T-helper 2 cell treated with Interferon-gamma antibody and Interleukin-4, amounts not matched to agents 5 μg/mL and 100 μg/mL, for 36 hours (primary cell): ENCODE measurements at regions not wholly inside any gene's neighbourhood (a gene's known extent, or its start where the extent isn't known, plus 50 kb on each side); places are given as distances from the start of the nearest gene placed in this dataset.

Source experiments
- DNase-seq: peaks from one replicate; pipeline ENCODE4 v3.0.0; 2021; ENCODE audit warnings: low spot score
- H3K27ac Mint-ChIP-seq: one replicate; pipeline ENCODE4 v1.8.0; 2021; ENCODE audit warnings: mild to moderate bottlenecking, mixed read lengths
- H3K27me3 Mint-ChIP-seq: one replicate; pipeline ENCODE4 v1.8.0; 2021; ENCODE audit warnings: low read depth, mixed read lengths
- H3K36me3 Mint-ChIP-seq: one replicate; pipeline ENCODE4 v1.8.0; 2021; ENCODE audit warnings: low read depth, mixed read lengths
- H3K4me1 Mint-ChIP-seq: one replicate; pipeline ENCODE4 v1.8.0; 2021; ENCODE audit warnings: low read depth, mixed read lengths
- H3K4me3 Mint-ChIP-seq: one replicate; pipeline ENCODE4 v1.8.0; 2022; ENCODE audit warnings: mild to moderate bottlenecking, moderate library complexity, mixed read lengths
- H3K9me3 Mint-ChIP-seq: one replicate; pipeline ENCODE4 v1.8.0; 2021; ENCODE audit warnings: mixed read lengths

GRCh38 chr17:79248843-79249493 is 174.3 kb downstream of the ENGASE start:
- no peaks in the 10 kb centered on the region for H3K27me3 Mint-ChIP-seq
- H3K4me3 Mint-ChIP-seq = no peak overlapping the region
- no peak for DNase-seq
- no peaks in the 10 kb centered on the region for H3K36me3 Mint-ChIP-seq
- H3K9me3 Mint-ChIP-seq = no peaks in the 10 kb centered on the region
- H3K27ac Mint-ChIP-seq = no peak overlapping the region
- no peaks in the 10 kb centered on the region for H3K4me1 Mint-ChIP-seq

GRCh38 chr17:79246225-79247190 is 171.9 kb downstream of the ENGASE start:
- no peak for DNase-seq
- no peaks in the 10 kb centered on the region for H3K27me3 Mint-ChIP-seq
- H3K9me3 Mint-ChIP-seq = no peaks in the 10 kb centered on the region
- no peaks in the 10 kb centered on the region for H3K36me3 Mint-ChIP-seq
- H3K4me1 Mint-ChIP-seq = no peaks in the 10 kb centered on the region
- no peak overlapping the region for H3K4me3 Mint-ChIP-seq
- H3K27ac Mint-ChIP-seq = no peak overlapping the region

- Mint-ChIP-seq H3K4me1 (no peaks in the 10 kb centered on the region), H3K9me3 (no peaks in the 10 kb centered on the region), H3K27me3 (no peaks in the 10 kb centered on the region), H3K27ac (no peak overlapping the region), H3K36me3 (no peaks in the 10 kb centered on the region), H3K4me3 (no peak overlapping the region)
- DNase-seq = no peak
Measured at GRCh38 chr17:79244665-79245064, 170.0 kb downstream of the ENGASE start.

- no peak for DNase-seq
- Mint-ChIP-seq H3K4me1 (no peaks in the 10 kb centered on the region), H3K27me3 (no peaks in the 10 kb centered on the region), H3K36me3 (no peaks in the 10 kb centered on the region), H3K4me3 (no peak overlapping the region), H3K9me3 (no peaks in the 10 kb centered on the region), H3K27ac (no peak overlapping the region)
Measured at GRCh38 chr17:79243996-79244395, 169.4 kb downstream of the ENGASE start.

GRCh38 chr17:79243603-79243990 is 169.0 kb downstream of the ENGASE start:
- no peak for DNase-seq
- H3K36me3 Mint-ChIP-seq = no peaks in the 10 kb centered on the region
- no peak overlapping the region for H3K4me3 Mint-ChIP-seq
- no peaks in the 10 kb centered on the region for H3K4me1 Mint-ChIP-seq
- H3K9me3 Mint-ChIP-seq = no peaks in the 10 kb centered on the region
- H3K27me3 Mint-ChIP-seq = no peaks in the 10 kb centered on the region
- no peak overlapping the region for H3K27ac Mint-ChIP-seq

- H3K4me1 Mint-ChIP-seq = no peaks in the 10 kb centered on the region
- H3K27ac Mint-ChIP-seq = no peak overlapping the region
- no peaks in the 10 kb centered on the region for H3K27me3 Mint-ChIP-seq
- H3K4me3 Mint-ChIP-seq = no peak overlapping the region
- DNase-seq = no peak
- H3K36me3 Mint-ChIP-seq = no peaks in the 10 kb centered on the region
- H3K9me3 Mint-ChIP-seq = no peaks in the 10 kb centered on the region
Measured at GRCh38 chr17:79242873-79243602, 168.4 kb downstream of the ENGASE start.

- Mint-ChIP-seq H3K27ac (no peak overlapping the region), H3K36me3 (no peaks in the 10 kb centered on the region), H3K9me3 (no peaks in the 10 kb centered on the region), H3K4me3 (no peak overlapping the region), H3K27me3 (no peaks in the 10 kb centered on the region), H3K4me1 (no peaks in the 10 kb centered on the region)
- no peak for DNase-seq
Measured at GRCh38 chr17:79242393-79242792, 167.8 kb downstream of the ENGASE start.

GRCh38 chr17:79241616-79242015 is 167.0 kb downstream of the ENGASE start:
- H3K4me1 Mint-ChIP-seq = no peaks in the 10 kb centered on the region
- no peak for DNase-seq
- no peaks in the 10 kb centered on the region for H3K9me3 Mint-ChIP-seq
- H3K27ac Mint-ChIP-seq = no peak overlapping the region
- no peak overlapping the region for H3K4me3 Mint-ChIP-seq
- no peaks in the 10 kb centered on the region for H3K36me3 Mint-ChIP-seq
- H3K27me3 Mint-ChIP-seq = no peaks in the 10 kb centered on the region

- no peak for DNase-seq
- no peaks in the 10 kb centered on the region for H3K27me3 Mint-ChIP-seq
- H3K27ac Mint-ChIP-seq = no peak overlapping the region
- H3K9me3 Mint-ChIP-seq = no peaks in the 10 kb centered on the region
- H3K36me3 Mint-ChIP-seq = no peaks in the 10 kb centered on the region
- no peak overlapping the region for H3K4me3 Mint-ChIP-seq
- no peaks in the 10 kb centered on the region for H3K4me1 Mint-ChIP-seq
Measured at GRCh38 chr17:79239205-79239604, 164.6 kb downstream of the ENGASE start.

GRCh38 chr17:79237448-79238053 is 162.9 kb downstream of the ENGASE start:
- Mint-ChIP-seq H3K36me3 (no peaks in the 10 kb centered on the region), H3K4me3 (no peak overlapping the region), H3K4me1 (no peaks in the 10 kb centered on the region), H3K27ac (no peak overlapping the region), H3K27me3 (no peaks in the 10 kb centered on the region), H3K9me3 (no peaks in the 10 kb centered on the region)
- no peak for DNase-seq

- H3K4me1 Mint-ChIP-seq = no peaks in the 10 kb centered on the region
- no peak for DNase-seq
- no peak overlapping the region for H3K27ac Mint-ChIP-seq
- no peaks in the 10 kb centered on the region for H3K27me3 Mint-ChIP-seq
- no peak overlapping the region for H3K4me3 Mint-ChIP-seq
- no peaks in the 10 kb centered on the region for H3K9me3 Mint-ChIP-seq
- no peaks in the 10 kb centered on the region for H3K36me3 Mint-ChIP-seq
Measured at GRCh38 chr17:79235808-79236207, 161.2 kb downstream of the ENGASE start.

- no peaks in the 10 kb centered on the region for H3K27me3 Mint-ChIP-seq
- H3K4me1 Mint-ChIP-seq = no peaks in the 10 kb centered on the region
- H3K27ac Mint-ChIP-seq = no peak overlapping the region
- DNase-seq = no peak
- H3K9me3 Mint-ChIP-seq = no peaks in the 10 kb centered on the region
- H3K4me3 Mint-ChIP-seq = no peak overlapping the region
- no peaks in the 10 kb centered on the region for H3K36me3 Mint-ChIP-seq
Measured at GRCh38 chr17:79233916-79234551, 159.4 kb downstream of the ENGASE start.

- H3K36me3 Mint-ChIP-seq = no peaks in the 10 kb centered on the region
- H3K27me3 Mint-ChIP-seq = no peaks in the 10 kb centered on the region
- H3K4me3 Mint-ChIP-seq = no peak overlapping the region
- DNase-seq = no peak
- H3K27ac Mint-ChIP-seq = no peak overlapping the region
- no peaks in the 10 kb centered on the region for H3K9me3 Mint-ChIP-seq
- H3K4me1 Mint-ChIP-seq = no peaks in the 10 kb centered on the region
Measured at GRCh38 chr17:79232957-79233356, 158.3 kb downstream of the ENGASE start.
